DOHH2 (cell line): ENCODE measurements at regions not wholly inside any gene's neighbourhood (a gene's known extent, or its start where the extent isn't known, plus 50 kb on each side); places are given as distances from the start of the nearest gene placed in this dataset.

Experiments
- H3F3A ChIP-seq: fragments of 200-600 bp; sonication (generic), shearing (Covaris generic); 2 replicates; pipeline ENCODE4 v1.6.0; 2016; ENCODE audit warnings: antibody characterized with exemption, mild to moderate bottlenecking; ENCODE audit not compliant: control insufficient read depth, insufficient read depth
- H3K27ac ChIP-seq: fragments of 200-600 bp; sonication (generic); 2 replicates; pipeline ENCODE4 v1.5.1; 2014; ENCODE audit warnings: low read depth, mild to moderate bottlenecking, low read length, moderate library complexity
- H3K27me3 ChIP-seq: fragments of 200-600 bp; sonication (generic); 2 replicates; pipeline ENCODE4 v1.6.1; 2014; ENCODE audit warnings: mild to moderate bottlenecking, low read length, mixed read lengths; ENCODE audit not compliant: control insufficient read depth
- H3K36me3 ChIP-seq: fragments of 200-600 bp; sonication (generic); 2 replicates; pipeline ENCODE4 v1.6.1; 2014; ENCODE audit warnings: mild to moderate bottlenecking, low read length, moderate library complexity, mixed read lengths; ENCODE audit not compliant: control insufficient read depth
- H3K4me1 ChIP-seq: fragments of 200-600 bp; sonication (generic); 2 replicates; pipeline ENCODE4 v1.6.1; 2014; ENCODE audit warnings: mild to moderate bottlenecking, low read length, mixed read lengths; ENCODE audit not compliant: control insufficient read depth
- H3K4me2 ChIP-seq: fragments of 200-600 bp; sonication (generic); 2 replicates; pipeline ENCODE4 v1.6.0; 2014; ENCODE audit warnings: mild to moderate bottlenecking, low read length, moderate library complexity
- H3K4me3 ChIP-seq: fragments of 200-600 bp; sonication (generic); 2 replicates; pipeline ENCODE4 v1.5.1; 2014; ENCODE audit warnings: mild to moderate bottlenecking, low read length, mixed read lengths
- H3K79me2 ChIP-seq: fragments of 200-600 bp; sonication (generic); 2 replicates; pipeline ENCODE4 v1.6.1; 2014; ENCODE audit warnings: mild to moderate bottlenecking, low read length, mixed read lengths; ENCODE audit not compliant: control insufficient read depth
- H3K9me2 ChIP-seq: fragments of 200-600 bp; sonication (generic); replicated peaks from 2 replicates; pipeline ENCODE4 v1.6.1; 2014; ENCODE audit warnings: mild to moderate bottlenecking, low read length, mixed read lengths; ENCODE audit not compliant: control insufficient read depth
- H3K9me3 ChIP-seq: fragments of 200-600 bp; sonication (generic); 2 replicates; pipeline ENCODE4 v1.6.1; 2014; ENCODE audit warnings: antibody characterized with exemption, low read length, mixed read lengths; ENCODE audit not compliant: control insufficient read depth, insufficient read depth
- H4K20me1 ChIP-seq: fragments of 200-600 bp; sonication (generic); 2 replicates; pipeline ENCODE4 v1.6.0; 2014; ENCODE audit warnings: low read depth, mild to moderate bottlenecking, antibody characterized with exemption, low read length, moderate library complexity; ENCODE audit not compliant: control insufficient read depth, insufficient read depth
- CTCF ChIP-seq: fragments of 200-600 bp; sonication (generic); IDR thresholded peaks from one replicate; pipeline ENCODE4 v1.5.1; 2014; ENCODE audit warnings: antibody characterized with exemption, mild to moderate bottlenecking, low read depth, low read length; ENCODE audit not compliant: poor library complexity, severe bottlenecking
- EZH2phosphoT487 ChIP-seq: fragments of 200-600 bp; sonication (generic); IDR thresholded peaks from 2 replicates; pipeline ENCODE4 v1.6.1; 2017; ENCODE audit warnings: borderline replicate concordance, mild to moderate bottlenecking, antibody characterized with exemption, low read length, moderate library complexity, mixed read lengths

DNA sequence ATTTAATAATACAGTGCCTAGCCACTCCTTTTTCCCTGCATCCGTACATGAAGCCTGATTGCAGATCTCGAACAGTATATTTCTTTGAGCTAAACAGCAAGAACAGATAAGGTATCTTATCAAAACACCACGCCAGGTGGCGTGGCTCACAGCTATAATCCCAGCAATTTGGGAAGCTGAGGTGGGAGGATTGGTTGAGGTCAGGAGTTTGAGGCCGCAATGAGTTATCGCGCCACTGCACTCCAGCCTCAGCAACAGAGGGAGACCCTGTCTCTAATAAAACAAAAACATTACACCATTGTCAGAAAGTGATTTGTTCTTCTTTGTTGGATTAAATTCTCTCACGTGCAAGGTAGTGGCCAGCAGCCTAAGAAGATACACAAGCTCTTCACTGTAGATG, 291.2 kb upstream of the DMRT1 start:
- peaks cover 36% of the 10 kb centered on the region for H3K4me1 ChIP-seq
- H3K9me2 ChIP-seq, result no peaks in the 10 kb centered on the region
- TF ChIP-seq EZH2phosphoT487 (no peak), CTCF (no peak)
- no peak overlapping the region for H3K27ac ChIP-seq
- H3K36me3 ChIP-seq, result peaks cover 60% of the 10 kb centered on the region
- H3K4me2 ChIP-seq, result no peak overlapping the region
- H3K4me3 ChIP-seq, result no peak overlapping the region
- H3K27me3 ChIP-seq, result no peaks in the 10 kb centered on the region
- H3F3A ChIP-seq, result no peaks in the 10 kb centered on the region
- H3K79me2 ChIP-seq, result peaks cover 73% of the 10 kb centered on the region
- H4K20me1 ChIP-seq, result no peaks in the 10 kb centered on the region
- no peaks in the 10 kb centered on the region for H3K9me3 ChIP-seq

- H4K20me1 ChIP-seq, result no peaks in the 10 kb centered on the region
- no peak overlapping the region for H3K27ac ChIP-seq
- H3K4me2 ChIP-seq, result no peak overlapping the region
- H3F3A ChIP-seq, result no peaks in the 10 kb centered on the region; the same call in 1 of the 2 replicates
- H3K4me1 ChIP-seq, result peaks cover 36% of the 10 kb centered on the region
- H3K4me3 ChIP-seq, result no peak overlapping the region
- H3K9me3 ChIP-seq, result no peaks in the 10 kb centered on the region
- peaks cover 55% of the 10 kb centered on the region for H3K36me3 ChIP-seq
- peaks cover 73% of the 10 kb centered on the region for H3K79me2 ChIP-seq
- no peaks in the 10 kb centered on the region for H3K9me2 ChIP-seq
- no peak for TF ChIP-seq CTCF
- TF ChIP-seq EZH2phosphoT487, result no peak
- no peaks in the 10 kb centered on the region for H3K27me3 ChIP-seq
These were observed 289.2 kb upstream of the DMRT1 start for GRCh38 chr9:551986-552929.

DNA sequence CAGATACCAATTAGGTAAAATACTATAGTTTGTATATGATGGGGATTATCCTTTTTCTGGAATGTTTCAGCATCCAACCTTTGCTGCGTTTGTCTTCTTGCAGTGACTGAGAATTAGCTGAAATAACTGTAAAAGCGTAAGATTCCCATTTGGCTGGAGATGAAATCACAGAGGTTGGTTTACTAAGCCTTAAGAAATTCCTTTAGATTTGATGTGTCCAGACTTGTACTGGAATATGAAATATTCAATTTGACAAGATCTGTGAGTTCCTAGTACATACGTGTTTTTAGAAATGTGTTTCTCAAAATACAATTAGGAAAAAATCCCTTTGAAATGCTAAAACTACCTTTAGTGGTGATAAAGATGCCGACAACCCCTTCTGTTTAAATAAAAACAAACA, 286.0 kb upstream of the DMRT1 start:
- peaks cover 57% of the 10 kb centered on the region for H3K4me1 ChIP-seq
- H3F3A ChIP-seq, result no peaks in the 10 kb centered on the region; the same call in 1 of the 2 replicates
- TF ChIP-seq CTCF (no peak), EZH2phosphoT487 (no peak)

More for the DNA sequence above, 286.0 kb upstream of the DMRT1 start:
- Histone ChIP-seq H3K9me2 (no peaks in the 10 kb centered on the region), H3K9me3 (no peaks in the 10 kb centered on the region), H3K36me3 (peaks cover 26% of the 10 kb centered on the region), H3K27me3 (no peaks in the 10 kb centered on the region), H3K79me2 (peaks cover 79% of the 10 kb centered on the region), H3K4me3 (no peak overlapping the region), H4K20me1 (no peaks in the 10 kb centered on the region), H3K27ac (no peak overlapping the region), H3K4me2 (no peak overlapping the region)
